ENCODE measurements at regions not wholly inside any gene's neighbourhood (a gene's known extent, or its start where the extent isn't known, plus 50 kb on each side); places are given as distances from the start of the nearest gene placed in this dataset.
"Not testable (repeated sequence)": the region's sequence is repeated elsewhere in the genome, so short reads cannot be mapped to it uniquely, and the experiment has no call there.

GRCh38 chr17:77038884-77039555 is 101.7 kb upstream of the SEC14L1 start:
- DNase-seq = no peak

GRCh38 chr17:77042476-77043231 is 98.1 kb upstream of the SEC14L1 start:
- no peak for DNase-seq

GRCh38 chr17:77045441-77046041 is 95.2 kb upstream of the SEC14L1 start:
- no peak for DNase-seq

GRCh38 chr17:77049440-77049839 is 91.3 kb upstream of the SEC14L1 start:
- DNase-seq = no peak

- DNase-seq = not testable (repeated sequence)
These were observed 89.9 kb upstream of the SEC14L1 start for GRCh38 chr17:77050901-77051300.

- DNase-seq = no peak
These were observed 85.8 kb upstream of the SEC14L1 start for GRCh38 chr17:77054936-77055335.

GRCh38 chr17:77055453-77055852 is 85.3 kb upstream of the SEC14L1 start:
- DNase-seq = no peak

- no peak for DNase-seq
These were observed 82.8 kb upstream of the SEC14L1 start for GRCh38 chr17:77058016-77058415.

- no peak for DNase-seq
These were observed 79.1 kb upstream of the SEC14L1 start for GRCh38 chr17:77061669-77062068.

- DNase-seq = no peak
These were observed 76.2 kb upstream of the SEC14L1 start for GRCh38 chr17:77064598-77064997.

GRCh38 chr17:77066165-77066564 is 74.6 kb upstream of the SEC14L1 start:
- no peak for DNase-seq

- DNase-seq = peak; percentile 73
These were observed 73.9 kb upstream of the SEC14L1 start for GRCh38 chr17:77066726-77067409.

- DNase-seq = no peak
These were observed 71.9 kb upstream of the SEC14L1 start for GRCh38 chr17:77068915-77069314.

- DNase-seq = no peak
These were observed 69.9 kb upstream of the SEC14L1 start for GRCh38 chr17:77070888-77071279.

- no peak for DNase-seq
These were observed 68.8 kb upstream of the SEC14L1 start for GRCh38 chr17:77071925-77072490.

GRCh38 chr17:77072670-77073069 is 68.1 kb upstream of the SEC14L1 start:
- no peak for DNase-seq

GRCh38 chr17:77074681-77075080 is 66.1 kb upstream of the SEC14L1 start:
- DNase-seq = no peak

- DNase-seq = no peak
These were observed 64.5 kb upstream of the SEC14L1 start for GRCh38 chr17:77076124-77076830.

GRCh38 chr17:77083531-77083930 is 57.2 kb upstream of the SEC14L1 start:
- no peak for DNase-seq

GRCh38 chr17:77085926-77086432 is 54.8 kb upstream of the SEC14L1 start:
- no peak for DNase-seq

GRCh38 chr17:77086433-77087010 is 54.2 kb upstream of the SEC14L1 start:
- DNase-seq = peak; percentile 84
